AG09319 (cell line): ENCODE measurements at regions not wholly inside any gene's neighbourhood (a gene's known extent, or its start where the extent isn't known, plus 50 kb on each side); places are given as distances from the start of the nearest gene placed in this dataset.

Source experiments
- DNase-seq: peaks from one replicate; pipeline ENCODE4 v3.0.0-alpha.2; 2010; ENCODE audit warnings: low read depth; ENCODE audit errors: extremely low read depth
- CTCF ChIP-seq: IDR thresholded peaks from 2 replicates; pipeline ENCODE4 v1.5.1; 2011; ENCODE audit warnings: low read depth, mild to moderate bottlenecking, inconsistent platforms, low read length, moderate library complexity

- DNase-seq, result no peak
- TF ChIP-seq CTCF, result no peak
These were observed 51.2 kb upstream of the HCCS start for GRCh38 chrX:11059933-11060332.
